GM18519 (cell line): ENCODE measurements at regions not wholly inside any gene's neighbourhood (a gene's known extent, or its start where the extent isn't known, plus 50 kb on each side); places are given as distances from the start of the nearest gene placed in this dataset.
A peak's percentile ranks its signal among the peaks of the same experiment; 100 is the strongest.
"Not testable (repeated sequence)": the region's sequence is repeated elsewhere in the genome, so short reads cannot be mapped to it uniquely, and the experiment has no call there.

Experiments
- ATAC-seq: cut with Tn5 transposase; IDR thresholded peaks from one replicate; pipeline ENCODE4 v1.9.1; 2021; ENCODE audit warnings: mild to moderate bottlenecking, moderate library complexity; ENCODE audit not compliant: unreplicated experiment, low FRiP score

DNA sequence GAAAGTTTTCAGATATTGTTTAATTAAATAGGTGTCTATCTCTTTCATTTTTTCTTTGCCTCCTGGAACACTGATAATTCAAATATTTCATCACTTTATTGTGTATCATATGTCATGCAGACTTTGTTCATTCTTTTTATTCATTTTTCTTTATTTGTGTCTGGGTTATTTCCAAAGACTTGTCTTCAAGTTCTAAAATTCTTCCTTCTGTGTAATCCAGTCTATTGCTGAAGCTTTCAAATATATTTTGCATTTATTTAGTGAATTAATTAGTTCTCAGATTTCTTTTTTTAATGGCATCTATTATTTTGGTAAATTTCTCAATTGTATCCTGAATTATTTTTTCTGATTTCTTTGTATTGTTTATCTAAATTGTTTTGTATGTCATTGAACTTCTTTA lies 70.1 kb downstream of the ZNF330 start:
- no peak for ATAC-seq

- no peak for ATAC-seq
These were observed 73.6 kb downstream of the ZNF330 start for GRCh38 chr4:141294306-141294705.

GRCh38 chr4:141301216-141301615 lies 80.5 kb downstream of the ZNF330 start:
- ATAC-seq = no peak

DNA sequence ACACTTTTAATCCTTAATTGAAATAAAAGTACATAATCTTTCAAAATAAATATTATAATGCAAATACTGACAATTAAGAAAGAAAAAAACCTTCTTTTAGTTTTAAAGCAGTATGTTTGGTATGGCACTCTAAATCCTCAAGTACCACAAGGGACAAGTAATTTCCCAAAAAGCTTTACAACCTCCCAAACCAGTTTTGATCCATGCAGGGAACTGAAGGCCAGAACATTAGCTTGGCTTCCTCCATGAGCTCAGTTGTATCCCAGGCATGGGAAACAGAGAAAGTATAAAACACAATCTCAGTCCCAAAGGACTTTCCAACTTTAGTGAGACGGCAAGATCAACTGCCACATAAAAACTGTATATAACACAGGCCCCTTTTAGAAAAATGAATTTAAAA lies 82.2 kb downstream of the ZNF330 start:
- ATAC-seq = no peak

DNA sequence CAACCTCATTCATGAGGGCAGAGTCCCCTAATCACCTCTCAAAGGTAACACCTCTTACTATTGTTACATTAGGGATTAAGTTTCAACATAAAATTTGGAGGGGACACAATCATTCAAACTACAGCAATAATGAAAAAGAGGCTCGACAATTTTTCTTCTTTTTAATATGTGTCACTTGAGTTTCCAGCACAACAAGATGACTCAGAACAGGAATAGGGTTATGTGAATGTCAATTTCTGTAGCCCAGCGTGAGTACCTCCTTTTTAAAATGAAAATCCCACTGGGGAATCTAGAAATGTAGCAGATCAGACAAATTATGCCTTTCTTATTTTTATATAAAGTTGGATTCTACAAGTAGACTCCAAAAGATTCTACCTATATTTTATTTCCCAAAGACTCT lies 83.7 kb downstream of the ZNF330 start:
- no peak for ATAC-seq

DNA sequence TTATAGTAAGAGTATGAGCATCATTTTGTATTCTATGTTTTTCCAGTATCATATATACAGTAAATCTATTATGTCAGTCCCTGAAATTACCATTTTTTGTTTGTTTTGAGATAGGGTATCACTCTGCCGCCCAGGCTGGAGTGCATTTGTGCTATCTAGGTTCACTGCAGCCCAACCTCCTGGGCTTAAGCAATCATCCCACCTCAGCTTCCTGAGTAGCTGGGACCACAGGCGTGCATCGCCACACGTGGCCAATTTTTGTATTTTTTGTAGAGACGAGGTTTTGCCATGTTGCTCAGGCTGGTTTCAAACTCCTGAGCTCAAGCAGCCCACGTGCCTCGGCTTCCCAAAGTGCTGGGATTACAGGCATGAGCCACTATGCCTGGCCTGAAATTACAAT lies 85.6 kb downstream of the ZNF330 start:
- no peak for ATAC-seq

GRCh38 chr4:141307241-141307689 lies 86.6 kb downstream of the ZNF330 start:
- peak; percentile 100 for ATAC-seq

DNA sequence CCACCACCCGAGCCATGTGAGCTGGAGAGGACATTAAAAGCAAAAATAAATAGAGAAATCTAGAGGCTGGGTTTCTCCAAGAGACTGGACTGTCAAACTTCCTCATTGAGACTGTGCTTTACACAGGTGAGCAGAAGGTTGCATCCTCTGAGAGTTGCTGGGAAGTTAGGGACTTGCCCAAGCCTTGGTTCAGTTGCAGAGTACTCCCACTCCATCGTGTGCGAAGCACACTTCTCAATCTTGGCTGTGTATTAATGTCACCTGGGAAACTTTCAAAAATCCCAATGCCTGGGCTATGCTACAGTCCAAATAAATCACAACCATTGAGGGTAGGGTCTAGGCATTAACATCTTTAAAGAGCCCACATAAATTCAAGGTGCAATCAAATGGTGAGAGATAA lies 89.2 kb downstream of the ZNF330 start:
- ATAC-seq = no peak

GRCh38 chr4:141311246-141312204 lies 90.8 kb downstream of the ZNF330 start:
- no peak for ATAC-seq

GRCh38 chr4:141314627-141315026 lies 93.9 kb downstream of the ZNF330 start:
- ATAC-seq = no peak

DNA sequence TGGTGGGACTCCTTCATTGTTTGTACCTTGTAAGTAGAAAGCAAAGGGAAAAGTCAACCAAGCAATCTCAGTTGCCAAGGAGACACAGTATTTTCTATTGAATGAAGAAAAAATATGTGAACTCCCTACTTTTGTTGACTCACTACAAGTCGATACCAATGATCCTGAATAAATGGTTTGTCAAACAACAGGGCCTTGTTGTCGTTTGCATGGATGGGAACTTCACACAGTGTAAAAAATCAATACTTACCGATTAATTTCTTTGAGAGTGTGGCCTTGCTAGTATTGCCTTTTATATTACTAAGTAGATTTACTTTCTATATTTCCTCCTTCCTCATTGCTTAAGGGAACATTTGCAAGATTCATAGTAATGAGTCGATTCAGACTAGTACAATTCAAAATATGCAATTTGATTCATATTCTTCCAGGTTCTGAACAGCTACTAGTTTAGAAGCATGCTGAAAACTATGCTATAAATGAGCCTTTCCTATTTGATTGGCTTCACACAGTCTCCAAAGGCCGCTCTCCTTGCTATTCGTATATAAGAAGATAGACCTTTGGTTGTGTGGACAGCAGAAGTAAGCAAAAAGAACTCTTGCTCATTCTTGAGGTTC lies 108.0 kb downstream of the ZNF330 start:
- no peak for ATAC-seq

GRCh38 chr4:141329174-141329569 lies 108.5 kb downstream of the ZNF330 start:
- ATAC-seq = no peak

GRCh38 chr4:141330616-141331015 lies 109.9 kb downstream of the ZNF330 start:
- ATAC-seq = no peak

DNA sequence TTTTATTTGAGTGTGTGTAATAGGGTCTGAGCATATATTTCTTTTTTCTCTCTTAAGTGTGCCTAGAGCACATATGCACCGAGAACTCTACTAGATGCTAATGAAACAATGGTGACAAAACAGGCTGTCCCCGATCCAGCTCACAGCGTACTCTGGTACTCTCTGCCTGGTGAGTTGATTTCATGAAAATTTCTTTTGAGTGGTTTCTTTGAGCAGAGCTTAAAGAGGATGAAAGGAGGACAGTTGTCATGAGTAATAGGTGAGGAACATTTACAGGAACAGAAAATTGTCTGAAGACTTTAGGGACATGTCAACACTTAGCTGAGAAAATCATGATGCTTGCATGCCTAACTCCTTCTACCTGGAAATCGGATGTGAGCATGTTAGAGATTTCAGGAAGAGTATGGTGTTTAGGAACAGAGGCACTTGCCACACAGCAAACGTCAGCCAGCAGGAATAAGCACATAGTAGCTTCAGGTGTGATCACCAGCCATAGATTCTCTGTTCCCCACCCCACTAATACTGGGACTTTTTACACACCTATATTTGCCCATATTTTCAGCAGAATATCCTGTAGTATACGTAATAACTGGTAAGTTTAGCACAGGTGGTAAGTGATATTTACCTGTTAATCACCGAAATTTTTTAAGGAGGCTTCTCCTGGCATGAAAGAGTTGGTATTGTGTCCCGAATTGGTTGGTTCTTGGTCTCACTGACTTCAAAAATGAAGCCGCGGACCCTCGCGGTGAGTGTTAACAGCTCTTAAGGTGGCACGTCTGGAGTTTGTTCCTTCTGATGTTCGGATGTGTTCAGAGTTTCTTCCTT lies 111.1 kb downstream of the ZNF330 start:
- no peak for ATAC-seq

- not testable (repeated sequence) for ATAC-seq
These were observed 111.9 kb downstream of the ZNF330 start for GRCh38 chr4:141332359-141333181.

DNA sequence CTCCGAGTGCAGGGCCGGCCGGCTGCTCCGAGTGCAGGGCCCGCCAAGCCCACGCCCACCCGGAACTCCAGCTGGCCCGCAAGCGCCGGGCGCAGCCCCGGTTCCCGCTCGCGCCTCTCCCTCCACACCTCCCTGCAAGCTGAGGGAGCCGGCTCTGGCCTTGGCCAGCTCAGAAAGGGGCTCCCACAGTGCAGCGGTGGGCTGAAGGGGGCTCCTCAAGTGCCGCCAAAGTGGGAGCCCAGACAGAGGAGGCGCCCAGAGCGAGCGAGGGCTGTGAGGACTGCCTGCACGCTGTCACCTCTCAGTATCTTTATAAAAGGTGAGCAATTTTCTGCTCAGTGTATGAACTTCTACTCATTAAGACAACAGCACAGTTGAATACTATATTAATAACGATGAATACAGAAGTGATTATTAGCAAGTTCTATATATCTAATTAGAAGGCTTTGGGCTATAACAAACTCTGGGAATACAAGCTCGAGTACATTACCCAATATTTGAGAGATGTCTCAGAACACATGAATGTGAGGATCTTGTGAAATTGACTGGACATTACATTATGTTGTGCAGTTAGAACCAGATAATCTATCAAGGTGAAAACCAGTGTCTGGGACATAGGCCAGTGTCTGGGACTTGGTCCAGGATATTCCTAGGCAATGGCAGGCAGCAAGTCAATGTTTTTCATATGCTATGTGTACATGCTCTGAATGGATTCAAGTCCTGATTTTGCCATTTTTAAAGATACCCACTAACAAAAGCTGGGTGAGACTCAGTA lies 112.9 kb downstream of the ZNF330 start:
- not testable (repeated sequence) for ATAC-seq

GRCh38 chr4:141335166-141335565 lies 114.5 kb downstream of the ZNF330 start:
- ATAC-seq = no peak

GRCh38 chr4:141338238-141338637 lies 117.5 kb downstream of the ZNF330 start:
- ATAC-seq = no peak

GRCh38 chr4:141339391-141339790 lies 118.7 kb downstream of the ZNF330 start:
- ATAC-seq = no peak
